Cerebellar nuclear complex (tissue), 1 donor: ENCODE measurements at regions not wholly inside any gene's neighbourhood (a gene's known extent, or its start where the extent isn't known, plus 50 kb on each side); places are given as distances from the start of the nearest gene placed in this dataset.

Experiments
- DNase-seq, 2 experiments: peaks; one replicate each; lab custom pipeline; 2025; lab: John Stamatoyannopoulos, UW

GRCh38 chr5:97729938-97730337 is 546.9 kb upstream of the RIOK2 start:
- no peak for DNase-seq

GRCh38 chr5:97735209-97735608 is 552.2 kb upstream of the RIOK2 start:
- DNase-seq, result no peak

- no peak for DNase-seq
These were observed 554.6 kb upstream of the RIOK2 start for GRCh38 chr5:97737608-97738007.

- DNase-seq, result no peak
These were observed 562.8 kb upstream of the RIOK2 start for GRCh38 chr5:97745817-97746216.

GRCh38 chr5:97750576-97750975 is 567.5 kb upstream of the RIOK2 start:
- no peak for DNase-seq

- DNase-seq, result no peak
These were observed 568.5 kb upstream of the RIOK2 start for GRCh38 chr5:97751540-97751939.

- DNase-seq, result no peak
These were observed 569.8 kb upstream of the RIOK2 start for GRCh38 chr5:97752871-97753270.

GRCh38 chr5:97762483-97762882 is 579.4 kb upstream of the RIOK2 start:
- DNase-seq, result no peak

GRCh38 chr5:97764700-97765099 is 581.7 kb upstream of the RIOK2 start:
- no peak for DNase-seq

GRCh38 chr5:97778451-97778850 is 595.4 kb upstream of the RIOK2 start:
- DNase-seq, result no peak

- DNase-seq, result no peak
These were observed 605.3 kb upstream of the RIOK2 start for GRCh38 chr5:97788369-97788768.

GRCh38 chr5:97797994-97798451 is 615.0 kb upstream of the RIOK2 start:
- DNase-seq, result no peak

- no peak for DNase-seq
These were observed 618.4 kb upstream of the RIOK2 start for GRCh38 chr5:97801461-97801860.

GRCh38 chr5:97820138-97820537 is 637.1 kb upstream of the RIOK2 start:
- DNase-seq, result no peak

GRCh38 chr5:97832645-97833296 is 649.7 kb upstream of the RIOK2 start:
- DNase-seq, result no peak

- no peak for DNase-seq
These were observed 651.5 kb upstream of the RIOK2 start for GRCh38 chr5:97834561-97834960.

GRCh38 chr5:97835112-97835511 is 652.1 kb upstream of the RIOK2 start:
- no peak for DNase-seq

- no peak for DNase-seq
These were observed 653.8 kb upstream of the RIOK2 start for GRCh38 chr5:97836816-97837215.

- DNase-seq, result no peak
These were observed 655.2 kb upstream of the RIOK2 start for GRCh38 chr5:97838214-97838613.

GRCh38 chr5:97839341-97840086 is 656.5 kb upstream of the RIOK2 start:
- DNase-seq, result no peak

GRCh38 chr5:97840643-97841042 is 657.6 kb upstream of the RIOK2 start:
- no peak for DNase-seq

- no peak for DNase-seq
These were observed 659.6 kb upstream of the RIOK2 start for GRCh38 chr5:97842687-97843086.

- no peak for DNase-seq
These were observed 661.8 kb upstream of the RIOK2 start for GRCh38 chr5:97844797-97845196.

- DNase-seq, result no peak
These were observed 663.6 kb upstream of the RIOK2 start for GRCh38 chr5:97846643-97847042.
